22Rv1 (cell line): ENCODE measurements at regions not wholly inside any gene's neighbourhood (a gene's known extent, or its start where the extent isn't known, plus 50 kb on each side); places are given as distances from the start of the nearest gene placed in this dataset.

Source experiments
- CTCF ChIP-seq: fragments of 450-650 bp; IDR thresholded peaks from 2 replicates; pipeline ENCODE4 v1.5.1; 2017; ENCODE audit warnings: mild to moderate bottlenecking
- ZFX ChIP-seq: fragments of 450-650 bp; IDR thresholded peaks from 2 replicates; pipeline ENCODE4 v1.6.1; 2017; ENCODE audit warnings: antibody characterized with exemption, borderline replicate concordance

GRCh38 chr16:85255777-85256176 lies 143.5 kb upstream of the CIBAR2 start:
- no peak for TF ChIP-seq CTCF
- no peak for TF ChIP-seq ZFX
